A673 (cell line): ENCODE measurements at regions not wholly inside any gene's neighbourhood (a gene's known extent, or its start where the extent isn't known, plus 50 kb on each side); places are given as distances from the start of the nearest gene placed in this dataset.

ENCODE experiments used
- EZH2 ChIP-seq: fragments of 200-600 bp; sonication (generic); IDR thresholded peaks from 2 replicates; pipeline ENCODE4 v1.6.1; 2017; ENCODE audit warnings: borderline replicate concordance, low read depth, mild to moderate bottlenecking, mixed read lengths, antibody characterized with exemption, low read length; ENCODE audit not compliant: poor library complexity, severe bottlenecking
- TF ChIP-seq, protein P1 (sequence below): fragments of 300-800, 200-600 bp; sonication (generic); conservative IDR thresholded peaks from 2 replicates; pipeline ENCODE4 v1.5.1; 2017; ENCODE audit warnings: low read depth, mild to moderate bottlenecking, antibody characterized with exemption, low read length, moderate library complexity, mixed read lengths

GRCh38 chr5:62948301-62948700 lies 369.7 kb downstream of the LRRC70 start:
- TF ChIP-seq, protein P1, sequence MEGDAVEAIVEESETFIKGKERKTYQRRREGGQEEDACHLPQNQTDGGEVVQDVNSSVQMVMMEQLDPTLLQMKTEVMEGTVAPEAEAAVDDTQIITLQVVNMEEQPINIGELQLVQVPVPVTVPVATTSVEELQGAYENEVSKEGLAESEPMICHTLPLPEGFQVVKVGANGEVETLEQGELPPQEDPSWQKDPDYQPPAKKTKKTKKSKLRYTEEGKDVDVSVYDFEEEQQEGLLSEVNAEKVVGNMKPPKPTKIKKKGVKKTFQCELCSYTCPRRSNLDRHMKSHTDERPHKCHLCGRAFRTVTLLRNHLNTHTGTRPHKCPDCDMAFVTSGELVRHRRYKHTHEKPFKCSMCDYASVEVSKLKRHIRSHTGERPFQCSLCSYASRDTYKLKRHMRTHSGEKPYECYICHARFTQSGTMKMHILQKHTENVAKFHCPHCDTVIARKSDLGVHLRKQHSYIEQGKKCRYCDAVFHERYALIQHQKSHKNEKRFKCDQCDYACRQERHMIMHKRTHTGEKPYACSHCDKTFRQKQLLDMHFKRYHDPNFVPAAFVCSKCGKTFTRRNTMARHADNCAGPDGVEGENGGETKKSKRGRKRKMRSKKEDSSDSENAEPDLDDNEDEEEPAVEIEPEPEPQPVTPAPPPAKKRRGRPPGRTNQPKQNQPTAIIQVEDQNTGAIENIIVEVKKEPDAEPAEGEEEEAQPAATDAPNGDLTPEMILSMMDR, result no peak
- no peak for TF ChIP-seq EZH2
